GM12878 (cell line): ENCODE measurements at regions not wholly inside any gene's neighbourhood (a gene's known extent, or its start where the extent isn't known, plus 50 kb on each side); places are given as distances from the start of the nearest gene placed in this dataset.

ENCODE experiments used
- ATAC-seq: fragments of 200-7000 bp; cut with Tn5 transposase; 3 replicates; pipeline ENCODE4 v1.9.1; 2020; ENCODE audit warnings: mild to moderate bottlenecking, moderate library complexity
- BruUV-seq: library from RNA; stranded (reverse); fragments of 400-500 nt; replicated peaks from 2 replicates; lab custom pipeline; 2021; lab: Mats Ljungman, UMichigan
- CTCF ChIA-PET: fragments of 300-600 bp; sonication (Branson Sonifier 250); formaldehyde crosslinking; extraction: SDS; loops from one replicate; lab custom pipeline; 2021; ENCODE audit warnings: inconsistent platforms; lab: Yijun Ruan, JAX
- POLR2A ChIA-PET: fragments of 350-600 bp; formaldehyde crosslinking; extraction: SDS; loops from one replicate; lab custom pipeline; 2021; ENCODE audit warnings: inconsistent platforms; lab: Charles Lee
- RAD21 ChIA-PET: fragments of 300-600 bp; sonication (Branson Sonifier 250); formaldehyde crosslinking; loops from one replicate; lab custom pipeline; 2023; ENCODE audit warnings: antibody characterized with exemption; ENCODE audit not compliant: unreplicated experiment; lab: Charles Lee
- SMC1A ChIA-PET: fragments of 300-600 bp; sonication (Branson Sonifier 250); formaldehyde crosslinking; loops from one replicate; lab custom pipeline; 2023; ENCODE audit not compliant: unreplicated experiment, uncharacterized antibody; lab: Charles Lee
- DNase-seq: peaks from one replicate; pipeline ENCODE4 v3.0.0-alpha.2; 2011; ENCODE audit warnings: low read depth, low spot score
- FAIRE-seq: peaks from 3 replicates; lab custom pipeline; 2011; peaks lifted over from hg19 to GRCh38; lab: Jason Lieb, UNC
- H2AFZ ChIP-seq: 2 replicates; pipeline ENCODE4 v1.6.0; 2011; ENCODE audit warnings: low read depth, low read length, control low read depth; ENCODE audit not compliant: control insufficient read depth
- H3K27ac ChIP-seq: 2 replicates; pipeline ENCODE4 v1.5.1; 2011; ENCODE audit warnings: control low read depth; ENCODE audit not compliant: control insufficient read depth, insufficient read depth
- H3K27me3 ChIP-seq, 2 experiments: replicated peaks in 1 of 2; 2 replicates each; pipeline versions ENCODE4 v1.6.0 to v1.6.1; 2011; ENCODE audit warnings: low read length in 1 of 2; ENCODE audit not compliant: control insufficient read depth in 2 of 2, insufficient read depth in 2 of 2
- H3K36me3 ChIP-seq, 2 experiments: 2 replicates each; pipeline ENCODE4 v1.5.1; 2011; ENCODE audit warnings: low read length in 1 of 2; ENCODE audit not compliant: control insufficient read depth in 2 of 2, insufficient read depth in 2 of 2
- H3K4me1 ChIP-seq: 2 replicates; pipeline ENCODE4 v1.6.1; 2011; ENCODE audit warnings: mild to moderate bottlenecking, low read length, moderate library complexity, mixed read lengths; ENCODE audit not compliant: control insufficient read depth, insufficient read depth
- H3K4me2 ChIP-seq: 2 replicates; pipeline ENCODE4 v1.6.0; 2011; ENCODE audit warnings: control low read depth; ENCODE audit not compliant: control insufficient read depth, insufficient read depth
- H3K4me3 ChIP-seq: fragments of 200-600 bp; sonication (generic); 2 replicates; pipeline ENCODE4 v1.5.1; 2016
- H3K79me2 ChIP-seq: 2 replicates; pipeline ENCODE4 v1.6.0; 2011; ENCODE audit warnings: low read length; ENCODE audit not compliant: control insufficient read depth, insufficient read depth
- H3K9ac ChIP-seq: 2 replicates; pipeline ENCODE4 v1.8.0; 2011; ENCODE audit warnings: low read length, control low read depth, mixed read lengths; ENCODE audit not compliant: control insufficient read depth, insufficient read depth
- H3K9me3 ChIP-seq: replicated peaks from 3 replicates; pipeline ENCODE4 v1.5.1; 2011; ENCODE audit warnings: mild to moderate bottlenecking, low read length; ENCODE audit not compliant: control insufficient read depth, insufficient read depth
- H4K20me1 ChIP-seq: 2 replicates; pipeline ENCODE4 v1.6.0; 2011; ENCODE audit not compliant: control insufficient read depth, insufficient read depth
- BCLAF1 ChIP-seq: fragments of 450-650 bp; IDR thresholded peaks from 2 replicates; pipeline ENCODE4 v1.6.1; 2017; ENCODE audit warnings: antibody characterized with exemption, mild to moderate bottlenecking, moderate library complexity
- KDM1A ChIP-seq: fragments of 200-600 bp; sonication (generic); IDR thresholded peaks from 2 replicates; pipeline ENCODE4 v1.6.1; 2016; ENCODE audit warnings: borderline replicate concordance
- SUPT20H ChIP-seq: IDR thresholded peaks from 2 replicates; pipeline ENCODE4 v1.6.1; 2011; ENCODE audit warnings: low read depth, mild to moderate bottlenecking, low read length, moderate library complexity, borderline replicate concordance; ENCODE audit not compliant: control insufficient read depth
- ZNF592 ChIP-seq: fragments of 450-650 bp; IDR thresholded peaks from 2 replicates; pipeline ENCODE4 v1.6.1; 2017; ENCODE audit warnings: mild to moderate bottlenecking, moderate library complexity
- WGBS: methylation state at CpG from one replicate; pipeline ENCODE4 v1.1.6; 2016; ENCODE audit warnings: low lambda C conversion rate; ENCODE audit not compliant: insufficient replicate concordance, insufficient coverage; ENCODE audit errors: missing lambda C conversion rate; 5-methylcytosine and 5-hydroxymethylcytosine counted together
- in situ Hi-C: fragments of 300-500 bp; cut with MboI; formaldehyde crosslinking; loops from 9 replicates; pipeline ENCODE4 v1.14.3; 2018; ENCODE audit warnings: mixed read lengths
- intact Hi-C: fragments of 100-400 bp; cut with micrococcal nuclease; formaldehyde crosslinking; loops from one replicate; pipeline ENCODE4 v1.14.2; 2022; ENCODE audit not compliant: unreplicated experiment

GRCh38 chr1:81156887-81157286, 643.8 kb upstream of the ADGRL2 start:
- ATAC-seq (no peak), DNase-seq (no peak), FAIRE-seq (no peak)
- Histone ChIP-seq H3K9me3 (no peaks in the 10 kb centered on the region), H3K36me3 (no peaks in the 10 kb centered on the region), H3K79me2 (no peaks in the 10 kb centered on the region), H4K20me1 (no peaks in the 10 kb centered on the region), H3K27ac (no peak overlapping the region), H3K4me2 (no peak overlapping the region), H3K9ac (no peak overlapping the region), H3K27me3 (no peaks in the 10 kb centered on the region; a peak in 1 of 4 replicates), H3K4me1 (no peaks in the 10 kb centered on the region), H3K4me3 (no peak overlapping the region), H2AFZ (no peak overlapping the region)
- CTCF ChIA-PET = no interaction called here
- RAD21 ChIA-PET = no interaction called here
- POLR2A ChIA-PET = no interaction called here
- intact Hi-C loops (no loop called here), in situ Hi-C loops (no loop called here)
- SMC1A ChIA-PET = no interaction called here
- no TSS peak for BruUV-seq
- WGBS = 20% methylated on average over 1 of the region's 1 CpG
- TF ChIP-seq BCLAF1 (no peak), ZNF592 (no peak), KDM1A (no peak), SUPT20H (no peak)
